ENCODE measurements at regions not wholly inside any gene's neighbourhood (a gene's known extent, or its start where the extent isn't known, plus 50 kb on each side); places are given as distances from the start of the nearest gene placed in this dataset.

- no peak for DNase-seq (ENCODE audit: extremely low read depth, insufficient read length)
- Histone ChIP-seq H3K27me3 (replicated peaks; ENCODE audit: control insufficient read depth, insufficient read depth, low read length) (no peaks in the 10 kb centered on the region), H3K36me3 (ENCODE audit: control insufficient read depth, insufficient read depth, low read length) (no peaks in the 10 kb centered on the region), H3K4me3 (replicated peaks; ENCODE audit: low read depth, low read length) (no peak overlapping the region)
- no peak for TF ChIP-seq CTCF (IDR thresholded peaks at IDR 0.05; ENCODE audit: insufficient read depth, low read length, poor library complexity, severe bottlenecking)
Observed at GRCh38 chr10:88023676-88024075, 160.3 kb downstream of the PTEN start.

GRCh38 chr10:88026031-88026430 lies 162.6 kb downstream of the PTEN start:
- no peaks in the 10 kb centered on the region for H3K36me3 ChIP-seq (ENCODE audit: control insufficient read depth, insufficient read depth, low read length)
- TF ChIP-seq CTCF (IDR thresholded peaks at IDR 0.05; ENCODE audit: insufficient read depth, low read length, poor library complexity, severe bottlenecking): no peak
- no peak overlapping the region for H3K4me3 ChIP-seq (replicated peaks; ENCODE audit: low read depth, low read length)
- DNase-seq (ENCODE audit: extremely low read depth, insufficient read length): no peak
- H3K27me3 ChIP-seq (replicated peaks; ENCODE audit: control insufficient read depth, insufficient read depth, low read length): no peaks in the 10 kb centered on the region

GRCh38 chr10:88027570-88027969 lies 164.1 kb downstream of the PTEN start:
- TF ChIP-seq CTCF (IDR thresholded peaks at IDR 0.05; ENCODE audit: insufficient read depth, low read length, poor library complexity, severe bottlenecking): no peak
- H3K4me3 ChIP-seq (replicated peaks; ENCODE audit: low read depth, low read length): no peak overlapping the region
- H3K36me3 ChIP-seq (ENCODE audit: control insufficient read depth, insufficient read depth, low read length): no peaks in the 10 kb centered on the region
- no peaks in the 10 kb centered on the region for H3K27me3 ChIP-seq (replicated peaks; ENCODE audit: control insufficient read depth, insufficient read depth, low read length)
- DNase-seq (ENCODE audit: extremely low read depth, insufficient read length): peak; percentile 21

GRCh38 chr10:88028072-88028471 lies 164.6 kb downstream of the PTEN start:
- no peak for TF ChIP-seq CTCF (IDR thresholded peaks at IDR 0.05; ENCODE audit: insufficient read depth, low read length, poor library complexity, severe bottlenecking)

GRCh38 chr10:88028654-88029053 lies 165.2 kb downstream of the PTEN start:
- no peak overlapping the region for H3K4me3 ChIP-seq (replicated peaks; ENCODE audit: low read depth, low read length)
- H3K36me3 ChIP-seq (ENCODE audit: control insufficient read depth, insufficient read depth, low read length): no peaks in the 10 kb centered on the region
- no peaks in the 10 kb centered on the region for H3K27me3 ChIP-seq (replicated peaks; ENCODE audit: control insufficient read depth, insufficient read depth, low read length)
- TF ChIP-seq CTCF (IDR thresholded peaks at IDR 0.05; ENCODE audit: insufficient read depth, low read length, poor library complexity, severe bottlenecking): no peak
- DNase-seq (ENCODE audit: extremely low read depth, insufficient read length): no peak

More at GRCh38 chr10:88028072-88028471, 164.6 kb downstream of the PTEN start:
- H3K4me3 ChIP-seq (replicated peaks; ENCODE audit: low read depth, low read length): no peak overlapping the region
- DNase-seq (ENCODE audit: extremely low read depth, insufficient read length): no peak
- H3K36me3 ChIP-seq (ENCODE audit: control insufficient read depth, insufficient read depth, low read length): no peaks in the 10 kb centered on the region
- no peaks in the 10 kb centered on the region for H3K27me3 ChIP-seq (replicated peaks; ENCODE audit: control insufficient read depth, insufficient read depth, low read length)

- Histone ChIP-seq H3K27me3 (replicated peaks; ENCODE audit: control insufficient read depth, insufficient read depth, low read length) (no peaks in the 10 kb centered on the region), H3K4me3 (replicated peaks; ENCODE audit: low read depth, low read length) (no peak overlapping the region), H3K36me3 (ENCODE audit: control insufficient read depth, insufficient read depth, low read length) (no peaks in the 10 kb centered on the region)
- TF ChIP-seq CTCF (IDR thresholded peaks at IDR 0.05; ENCODE audit: insufficient read depth, low read length, poor library complexity, severe bottlenecking): no peak
- no peak for DNase-seq (ENCODE audit: extremely low read depth, insufficient read length)
Observed at GRCh38 chr10:88032566-88032965, 169.1 kb downstream of the PTEN start.
